ENCODE measurements at regions not wholly inside any gene's neighbourhood (a gene's known extent, or its start where the extent isn't known, plus 50 kb on each side); places are given as distances from the start of the nearest gene placed in this dataset.

GRCh38 chr1:227379555-227379892, 61.2 kb upstream of the CDC42BPA start:
- TF ChIP-seq CTCF (IDR thresholded peaks at IDR 0.05) (no peak), EP300 (IDR thresholded peaks at IDR 0.05) (no peak)

Measured in stomach (tissue), 4 donors.